T-cell (primary cell): ENCODE measurements at regions not wholly inside any gene's neighbourhood (a gene's known extent, or its start where the extent isn't known, plus 50 kb on each side); places are given as distances from the start of the nearest gene placed in this dataset.
A peak's percentile ranks its signal among the peaks of the same experiment; 100 is the strongest.

Experiments used
- ATAC-seq, 4 experiments: fragments of 200-7000 bp in 3 of 4; fragments of 150-1000 bp in 1 of 4; cut with Tn5 transposase; replicated peaks in 1 of 4; 1 replicate in 3 of 4; 2 replicates in 1 of 4; pipeline ENCODE4 v1.10.0; 2021; ENCODE audit warnings: moderate library complexity in 3 of 4, mild to moderate bottlenecking in 2 of 4, moderate number of reproducible peaks in 1 of 4
- CTCF ChIA-PET, 2 donors: fragments of 300-600 bp; sonication (Branson Sonifier 250); formaldehyde crosslinking; loops; one replicate each; lab custom pipeline; 2022; ENCODE audit warnings: antibody characterized with exemption in 2 of 2; lab: Charles Lee
- POLR2A ChIA-PET, 2 donors: fragments of 300-600 bp; sonication (Branson Sonifier 250); formaldehyde crosslinking; loops; one replicate each; lab custom pipeline; 2022; ENCODE audit warnings: antibody characterized with exemption in 2 of 2; lab: Charles Lee
- DNase-seq, 35 experiments: peaks; one replicate each; pipeline versions ENCODE4 v3.0.0 to v3.0.0-alpha.2; 2013 to 2023
- H3K27ac ChIP-seq: one replicate; pipeline ENCODE4 v1.5.1; 2013; ENCODE audit warnings: low read length
- H3K27me3 ChIP-seq, 2 experiments: replicated peaks in 1 of 2; 1 replicate in 1 of 2; 2 replicates in 1 of 2; pipeline versions ENCODE4 v1.6.1 to v1.7.0; 2013; ENCODE audit warnings: low read length in 1 of 2, mixed read lengths in 1 of 2; ENCODE audit not compliant: control insufficient read depth in 2 of 2, insufficient read depth in 2 of 2; ENCODE audit errors: extremely low read depth in 1 of 2
- H3K36me3 ChIP-seq, 2 donors: 1 replicate in 1 of 2; 2 replicates in 1 of 2; pipeline versions ENCODE4 v1.6.1 to v1.7.0; 2013; ENCODE audit warnings: low read length in 1 of 2; ENCODE audit not compliant: control insufficient read depth in 2 of 2, insufficient read depth in 1 of 2; ENCODE audit errors: extremely low read depth in 1 of 2
- H3K4me1 ChIP-seq, 2 experiments: 1 replicate in 1 of 2; 2 replicates in 1 of 2; pipeline versions ENCODE4 v1.6.1 to v1.7.0; 2013; ENCODE audit warnings: low read length in 2 of 2, mixed read lengths in 1 of 2; ENCODE audit not compliant: insufficient read depth in 2 of 2, control insufficient read depth in 1 of 2; ENCODE audit errors: extremely low read depth in 1 of 2
- H3K4me3 ChIP-seq, 2 donors: 1 replicate in 1 of 2; 2 replicates in 1 of 2; pipeline versions ENCODE4 v1.5.1 to v1.7.0; 2013; ENCODE audit warnings: mild to moderate bottlenecking in 2 of 2, low read length in 1 of 2, moderate library complexity in 1 of 2; ENCODE audit not compliant: control insufficient read depth in 1 of 2; ENCODE audit errors: extremely low read depth in 1 of 2
- H3K9me3 ChIP-seq: 2 replicates; pipeline ENCODE4 v1.7.0; 2013
- H3K27ac Mint-ChIP-seq, 2 donors: one replicate each; pipeline ENCODE4 v1.8.0; 2020 to 2021; ENCODE audit warnings: mild to moderate bottlenecking in 2 of 2, mixed read lengths in 2 of 2
- H3K27me3 Mint-ChIP-seq, 2 donors: one replicate each; pipeline ENCODE4 v1.8.0; 2021 to 2022; ENCODE audit warnings: mixed read lengths in 2 of 2
- H3K36me3 Mint-ChIP-seq: one replicate; pipeline ENCODE4 v1.8.0; 2021; ENCODE audit warnings: mixed read lengths
- H3K4me1 Mint-ChIP-seq, 3 donors: one replicate each; pipeline ENCODE4 v1.8.0; 2020 to 2022; ENCODE audit warnings: mixed read lengths in 3 of 3, mild to moderate bottlenecking in 1 of 3
- H3K4me3 Mint-ChIP-seq, 3 donors: one replicate each; pipeline ENCODE4 v1.8.0; 2020 to 2022; ENCODE audit warnings: mild to moderate bottlenecking in 3 of 3, mixed read lengths in 3 of 3, moderate library complexity in 3 of 3
- H3K9me3 Mint-ChIP-seq, 3 donors: one replicate each; pipeline ENCODE4 v1.8.0; 2020 to 2022; ENCODE audit warnings: mixed read lengths in 3 of 3
- WGBS: methylation state at CpG from one replicate; pipeline ENCODE4 v1.1.5; 2013; ENCODE audit warnings: missing lambda C conversion rate; ENCODE audit not compliant: insufficient coverage; 5-methylcytosine and 5-hydroxymethylcytosine counted together

GRCh38 chr2:145721681-145722080 is 1201.8 kb upstream of the ZEB2 start:
- Histone ChIP-seq H3K4me3 (no peak overlapping the region), H3K4me1 (no peaks in the 10 kb centered on the region), H3K27ac (no peak overlapping the region), H3K9me3 (no peaks in the 10 kb centered on the region), H3K36me3 (no peaks in the 10 kb centered on the region), H3K27me3 (no peaks in the 10 kb centered on the region)
- Mint-ChIP-seq H3K4me3 (no peak overlapping the region), H3K4me1 (no peaks in the 10 kb centered on the region), H3K27ac (no peak overlapping the region), H3K27me3 (no peaks in the 10 kb centered on the region), H3K36me3 (no peaks in the 10 kb centered on the region), H3K9me3 (peaks cover 0 to 3% (median 2%) of the 10 kb centered on the region in 3 donors)
- ChIA-PET POLR2A (no interaction called here), CTCF (no interaction called here)
- no peak for ATAC-seq
- no peak for DNase-seq
- no CpG with 5 or more reads among the region's 1 CpG for WGBS

- H3K4me3 Mint-ChIP-seq, result no peak overlapping the region
- no peak overlapping the region for H3K4me3 ChIP-seq
- H3K27me3 Mint-ChIP-seq, result no peaks in the 10 kb centered on the region
- ATAC-seq (no peak), DNase-seq (no peak)
- no peaks in the 10 kb centered on the region for H3K9me3 ChIP-seq
- no peaks in the 10 kb centered on the region for H3K36me3 ChIP-seq
- no peaks in the 10 kb centered on the region for H3K27me3 ChIP-seq
- no peaks in the 10 kb centered on the region for H3K36me3 Mint-ChIP-seq
- WGBS, result 33% methylated on average over 1 of the region's 2 CpGs
- peaks cover 0 to 10% (median 3%) of the 10 kb centered on the region in 3 donors for H3K9me3 Mint-ChIP-seq
- H3K4me1 ChIP-seq, result no peaks in the 10 kb centered on the region
- no peak overlapping the region for H3K27ac Mint-ChIP-seq
- H3K27ac ChIP-seq, result no peak overlapping the region
- ChIA-PET CTCF (no interaction called here), POLR2A (no interaction called here)
- no peaks in the 10 kb centered on the region for H3K4me1 Mint-ChIP-seq
Observed at GRCh38 chr2:145715601-145716000, 1195.7 kb upstream of the ZEB2 start.

- H3K36me3 ChIP-seq, result no peaks in the 10 kb centered on the region
- H3K4me1 Mint-ChIP-seq, result no peaks in the 10 kb centered on the region
- no peaks in the 10 kb centered on the region for H3K27me3 ChIP-seq
- H3K9me3 ChIP-seq, result no peaks in the 10 kb centered on the region
- no peak overlapping the region for H3K27ac ChIP-seq
- no peak overlapping the region for H3K4me3 ChIP-seq
- no peak overlapping the region for H3K27ac Mint-ChIP-seq
- no CpG with 5 or more reads among the region's 2 CpGs for WGBS
- DNase-seq (no peak), ATAC-seq (no peak)
- ChIA-PET CTCF (no interaction called here), POLR2A (no interaction called here)
- no peak overlapping the region for H3K4me3 Mint-ChIP-seq
- no peaks in the 10 kb centered on the region for H3K4me1 ChIP-seq
- H3K9me3 Mint-ChIP-seq, result peaks cover 0 to 20% (median 4%) of the 10 kb centered on the region in 3 donors
- H3K36me3 Mint-ChIP-seq, result no peaks in the 10 kb centered on the region
- H3K27me3 Mint-ChIP-seq, result no peaks in the 10 kb centered on the region
Observed at GRCh38 chr2:145710303-145710702, 1190.4 kb upstream of the ZEB2 start.

GRCh38 chr2:145702305-145702704 is 1182.4 kb upstream of the ZEB2 start:
- H3K27ac ChIP-seq, result no peak overlapping the region
- no peak overlapping the region for H3K27ac Mint-ChIP-seq
- no peaks in the 10 kb centered on the region for H3K4me1 ChIP-seq
- H3K36me3 Mint-ChIP-seq, result no peaks in the 10 kb centered on the region
- H3K9me3 Mint-ChIP-seq, result peaks cover 0 to 24% (median 6%) of the 10 kb centered on the region in 3 donors
- ATAC-seq (no peak), DNase-seq (no peak)
- no peaks in the 10 kb centered on the region for H3K4me1 Mint-ChIP-seq
- WGBS, result no CpG with 5 or more reads among the region's 1 CpG
- no peaks in the 10 kb centered on the region for H3K27me3 ChIP-seq
- no peaks in the 10 kb centered on the region for H3K36me3 ChIP-seq
- H3K9me3 ChIP-seq, result no peaks in the 10 kb centered on the region
- no peak overlapping the region for H3K4me3 Mint-ChIP-seq
- H3K27me3 Mint-ChIP-seq, result no peaks in the 10 kb centered on the region
- CTCF ChIA-PET, result no interaction called here
- no peak overlapping the region for H3K4me3 ChIP-seq
- POLR2A ChIA-PET, result no interaction called here

- ChIA-PET CTCF (no interaction called here), POLR2A (no interaction called here)
- no CpG with 5 or more reads among the region's 3 CpGs for WGBS
Observed at GRCh38 chr2:145692971-145693478, 1173.1 kb upstream of the ZEB2 start.

GRCh38 chr2:145691659-145692058 is 1171.7 kb upstream of the ZEB2 start:
- no CpG with 5 or more reads among the region's 5 CpGs for WGBS
- Mint-ChIP-seq H3K27me3 (no peaks in the 10 kb centered on the region), H3K36me3 (no peaks in the 10 kb centered on the region), H3K9me3 (peaks cover 0 to 3% (median 0%) of the 10 kb centered on the region in 3 donors), H3K4me3 (no peak overlapping the region), H3K27ac (no peak overlapping the region), H3K4me1 (no peaks in the 10 kb centered on the region)
- ChIA-PET CTCF (no interaction called here), POLR2A (no interaction called here)
- Histone ChIP-seq H3K9me3 (no peaks in the 10 kb centered on the region), H3K4me3 (no peak overlapping the region), H3K27ac (no peak overlapping the region), H3K4me1 (no peaks in the 10 kb centered on the region), H3K36me3 (no peaks in the 10 kb centered on the region), H3K27me3 (no peaks in the 10 kb centered on the region)
- ATAC-seq (no peak), DNase-seq (no peak)

More at GRCh38 chr2:145692971-145693478, 1173.1 kb upstream of the ZEB2 start:
- Histone ChIP-seq H3K4me3 (no peak overlapping the region), H3K27ac (no peak overlapping the region), H3K4me1 (no peaks in the 10 kb centered on the region), H3K36me3 (no peaks in the 10 kb centered on the region), H3K27me3 (no peaks in the 10 kb centered on the region), H3K9me3 (no peaks in the 10 kb centered on the region)
- ATAC-seq (no peak), DNase-seq (peak in 14 of 35 experiments; percentile 0 to 32 (median 7))
- no peaks in the 10 kb centered on the region for H3K36me3 Mint-ChIP-seq
- peaks cover 0 to 3% (median 2%) of the 10 kb centered on the region in 3 donors for H3K9me3 Mint-ChIP-seq
- no peaks in the 10 kb centered on the region for H3K4me1 Mint-ChIP-seq
- H3K27ac Mint-ChIP-seq, result no peak overlapping the region
- H3K27me3 Mint-ChIP-seq, result no peaks in the 10 kb centered on the region
- H3K4me3 Mint-ChIP-seq, result no peak overlapping the region
